Ovary (tissue), 7 donors: ENCODE measurements at regions not wholly inside any gene's neighbourhood (a gene's known extent, or its start where the extent isn't known, plus 50 kb on each side); places are given as distances from the start of the nearest gene placed in this dataset.

Experiments
- DNase-seq, 5 donors: peaks; one replicate each; pipeline ENCODE4 v3.0.0-alpha.2; 2019 to 2020
- H3K27ac ChIP-seq, 2 donors: fragments of 200-600 bp; one replicate each; pipeline versions ENCODE4 v1.5.1 to v1.8.0; 2019 to 2022
- H3K27me3 ChIP-seq: fragments of 200-600 bp; one replicate; pipeline ENCODE4 v1.8.0; 2022
- H3K36me3 ChIP-seq: fragments of 200-600 bp; sonication (generic); one replicate; pipeline ENCODE4 v1.5.1; 2019
- H3K4me1 ChIP-seq: one replicate; pipeline ENCODE4 v1.8.1; 2013; ENCODE audit warnings: mild to moderate bottlenecking, moderate library complexity; ENCODE audit not compliant: insufficient read depth
- H3K4me3 ChIP-seq: fragments of 200-600 bp; sonication (generic); one replicate; pipeline ENCODE4 v1.5.1; 2017
- H3K9me3 ChIP-seq, 2 donors: fragments of 200-600 bp in 1 of 2; sonication (generic) in 1 of 2; one replicate each; pipeline versions ENCODE4 v1.5.1 to v1.8.1; 2013 to 2019; ENCODE audit warnings: mild to moderate bottlenecking in 1 of 2, moderate library complexity in 1 of 2
- CTCF ChIP-seq, 3 donors: fragments of 450-650 bp in 2 of 3; fragments of 200-600 bp in 1 of 3; IDR thresholded peaks; one replicate each; pipeline versions ENCODE4 v1.5.1 to v1.8.0; 2016 to 2022; ENCODE audit warnings: antibody characterized with exemption in 3 of 3, mild to moderate bottlenecking in 1 of 3
- EP300 ChIP-seq: sonication (generic); formaldehyde crosslinking; IDR thresholded peaks from one replicate; pipeline ENCODE4 v1.6.1; 2017; ENCODE audit warnings: antibody characterized with exemption
- POLR2A ChIP-seq: fragments of 450-650 bp; IDR thresholded peaks from one replicate; pipeline ENCODE4 v1.6.1; 2017; ENCODE audit warnings: antibody characterized with exemption, mild to moderate bottlenecking, moderate library complexity
- WGBS, 3 donors: extraction: QIAGEN DNeasy Blood & Tissue Kit in 1 of 3; methylation state at CpG; one replicate each; pipeline versions ENCODE4 v1.1.5 to v1.1.7; 2013 to 2017; 5-methylcytosine and 5-hydroxymethylcytosine counted together
- intact Hi-C, 4 donors: fragments of 100-400 bp; cut with DNase I; formaldehyde crosslinking; loops; one replicate each; pipeline versions ENCODE4 v1.11.0 to v1.15.1; 2022 to 2023
- donor health status: DM: no; HTN: no; CAD: no; lungs with moderate emphysema.
- donor health status: DM: no; HTN: no; CAD: no.
- donor health status: Bipolar disorder and iron deficiency.
- donor health status: DM: no; HTN: no; CAD: no.
- donor health status: DM: yes; HTN: yes; CAD: no.

DNA sequence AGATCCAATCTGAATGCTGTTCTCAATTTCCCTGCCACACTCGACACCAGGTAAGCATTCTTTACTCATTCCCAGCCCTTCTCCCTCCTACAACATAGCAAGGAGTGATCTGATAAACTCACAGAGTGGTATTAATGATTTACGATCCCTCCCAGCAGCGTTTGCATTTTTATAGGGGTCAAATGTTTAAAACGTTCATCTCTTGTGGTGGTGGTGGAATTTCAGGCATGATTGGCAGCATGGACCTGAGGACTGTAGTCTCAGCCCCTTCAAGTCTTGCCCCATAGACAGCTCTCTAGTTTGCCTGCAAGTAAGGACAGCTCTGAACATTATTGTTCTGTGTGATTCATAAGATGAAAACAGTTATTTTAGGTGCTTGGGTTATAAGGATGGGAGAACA, 565.7 kb downstream of the EFNB2 start:
- Histone ChIP-seq H3K4me1 (no peaks in the 10 kb centered on the region), H3K4me3 (no peak overlapping the region), H3K27ac (no peak overlapping the region), H3K9me3 (no peaks in the 10 kb centered on the region), H3K27me3 (no peaks in the 10 kb centered on the region), H3K36me3 (no peaks in the 10 kb centered on the region)
- WGBS, 3 donors, result 29 to 38% (median 31%) methylated on average over 4 of the region's 4 CpGs
- DNase-seq, result no peak
- intact Hi-C loops, result loop anchor here in 1 of 4 donors (5.0 kb wide), 1 partner anchor 878 kb away; no protein-coding TSS in a partner anchor
- TF ChIP-seq EP300, result no peak
- TF ChIP-seq CTCF (IDR thresholded peaks at IDR 0.05), result no peak
- TF ChIP-seq POLR2A, result no peak

DNA sequence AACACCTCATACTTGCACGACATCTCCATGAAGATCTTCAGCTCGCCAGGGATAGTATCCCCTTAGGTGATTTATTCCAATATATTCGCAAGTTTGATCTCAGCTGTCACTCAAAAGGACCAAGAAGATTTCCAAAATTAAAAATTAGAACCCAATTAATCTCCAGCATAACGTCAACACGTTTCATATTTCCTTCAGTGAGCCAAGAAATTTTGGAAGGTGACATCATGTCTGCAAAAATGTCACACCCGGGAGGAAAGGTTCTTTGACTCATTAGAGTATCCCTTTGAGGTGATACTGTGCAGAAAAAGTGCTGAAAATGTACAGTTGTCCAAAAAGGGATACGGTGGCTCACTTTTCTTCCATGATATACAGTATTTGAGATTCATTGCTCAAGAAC, 569.6 kb downstream of the EFNB2 start:
- WGBS, 3 donors, result 78 to 90% (median 85%) methylated on average over 7 of the region's 7 CpGs
- no peak for DNase-seq
- no peak for TF ChIP-seq EP300
- TF ChIP-seq POLR2A, result no peak
- no peak for TF ChIP-seq CTCF (IDR thresholded peaks at IDR 0.05)
- intact Hi-C loops, result no loop called here
- no peak overlapping the region for H3K27ac ChIP-seq
- no peak overlapping the region for H3K4me3 ChIP-seq
- no peaks in the 10 kb centered on the region for H3K9me3 ChIP-seq
- no peaks in the 10 kb centered on the region for H3K36me3 ChIP-seq
- no peaks in the 10 kb centered on the region for H3K27me3 ChIP-seq
- no peaks in the 10 kb centered on the region for H3K4me1 ChIP-seq

DNA sequence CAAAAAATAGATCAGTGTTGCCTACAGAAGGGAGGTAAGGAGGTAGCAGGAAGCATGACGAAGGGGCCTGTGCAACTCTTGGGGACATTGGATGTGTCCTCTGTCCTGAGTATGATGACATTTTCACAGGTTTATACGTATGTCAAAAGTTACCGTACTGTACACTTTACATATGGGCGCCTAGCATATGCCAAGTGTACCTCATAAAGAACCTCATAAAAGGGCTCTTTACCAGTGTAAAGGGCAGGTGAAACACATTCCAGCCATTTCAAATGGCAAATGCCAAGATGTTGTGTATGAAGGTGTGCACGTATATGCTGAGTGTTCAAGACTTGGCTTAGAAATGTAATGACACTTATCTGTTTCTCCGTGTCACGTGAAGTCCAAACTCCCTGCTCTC, 573.4 kb downstream of the EFNB2 start:
- H3K4me1 ChIP-seq, result no peaks in the 10 kb centered on the region
- TF ChIP-seq CTCF (IDR thresholded peaks at IDR 0.05), result no peak
- TF ChIP-seq EP300, result no peak
- no peak for TF ChIP-seq POLR2A
- H3K9me3 ChIP-seq, result no peaks in the 10 kb centered on the region
- WGBS, 3 donors, result 94 to 97% (median 97%) methylated on average over 7 of the region's 7 CpGs
- no peak for DNase-seq
- no peak overlapping the region for H3K27ac ChIP-seq
- intact Hi-C loops, result no loop called here
- H3K27me3 ChIP-seq, result no peaks in the 10 kb centered on the region
- no peak overlapping the region for H3K4me3 ChIP-seq
- no peaks in the 10 kb centered on the region for H3K36me3 ChIP-seq

GRCh38 chr13:105961438-105961837, 574.0 kb downstream of the EFNB2 start:
- Histone ChIP-seq H3K36me3 (no peaks in the 10 kb centered on the region), H3K27ac (no peak overlapping the region)
- intact Hi-C loops, result no loop called here

DNA sequence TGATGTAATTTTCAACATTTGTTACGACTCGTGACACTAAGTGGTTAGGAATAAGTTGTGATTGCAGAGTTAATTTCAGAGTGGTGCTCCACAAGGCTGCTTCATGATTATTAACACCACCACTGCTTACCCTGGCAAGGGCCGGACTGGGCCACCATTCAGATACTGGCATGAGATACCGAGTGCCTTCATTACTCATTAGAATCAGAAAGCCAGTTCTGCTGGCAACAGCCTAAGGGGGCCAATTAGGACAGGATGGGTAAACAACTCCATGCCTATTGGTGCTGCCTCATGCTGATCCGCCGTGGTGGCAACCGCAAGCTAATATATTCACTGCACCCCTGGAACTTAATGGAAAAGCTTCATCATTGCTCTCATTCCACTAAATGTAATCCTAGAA, 575.1 kb downstream of the EFNB2 start:
- DNase-seq, result no peak
- intact Hi-C loops, result no loop called here
- Histone ChIP-seq H3K4me3 (no peak overlapping the region), H3K9me3 (no peaks in the 10 kb centered on the region), H3K27ac (no peak overlapping the region), H3K27me3 (no peaks in the 10 kb centered on the region), H3K4me1 (no peaks in the 10 kb centered on the region), H3K36me3 (no peaks in the 10 kb centered on the region)
- TF ChIP-seq CTCF (IDR thresholded peaks at IDR 0.05) (no peak), POLR2A (no peak), EP300 (no peak)
- WGBS, 3 donors, result 92 to 96% (median 96%) methylated on average over 7 of the region's 7 CpGs

More at GRCh38 chr13:105961438-105961837, 574.0 kb downstream of the EFNB2 start:
- H3K27me3 ChIP-seq, result no peaks in the 10 kb centered on the region
- no peak for TF ChIP-seq EP300
- H3K9me3 ChIP-seq, result no peaks in the 10 kb centered on the region
- DNase-seq, result no peak
- 84 to 91% (median 88%) methylated on average over 5 of the region's 5 CpGs for WGBS, 3 donors
- no peak overlapping the region for H3K4me3 ChIP-seq
- no peaks in the 10 kb centered on the region for H3K4me1 ChIP-seq
